ENCODE measurements at regions not wholly inside any gene's neighbourhood (a gene's known extent, or its start where the extent isn't known, plus 50 kb on each side); places are given as distances from the start of the nearest gene placed in this dataset.

GRCh38 chr5:124027441-124027840 lies 515.5 kb downstream of the CSNK1G3 start:
- Histone ChIP-seq H3K27me3 (replicated peaks in 1 of 7) (no peaks in the 10 kb centered on the region), H3K36me3 (no peaks in the 10 kb centered on the region), H3K9me3 (no peaks in the 10 kb centered on the region), H3K27ac (no peak overlapping the region), H3K4me3 (no peak overlapping the region), H3K4me1 (no peaks in the 10 kb centered on the region)
- no peak for DNase-seq
- TF ChIP-seq POLR2A (IDR thresholded peaks at IDR 0.05) = no peak
- TF ChIP-seq CTCF (IDR thresholded peaks at IDR 0.05 in 8 of 11, conservative IDR thresholded peaks at IDR 0.05 in 3 of 11) = no peak
- TF ChIP-seq POLR2AphosphoS5 (IDR thresholded peaks at IDR 0.05) = no peak
- 78 to 94% (median 81%) methylated on average over 3 of the region's 3 CpGs for WGBS, 5 donors
- intact Hi-C loops (cut with DNase I; ENCODE audit: low total_unique reads) = no loop called here

- no peak for TF ChIP-seq POLR2AphosphoS5 (IDR thresholded peaks at IDR 0.05)
- no peak for TF ChIP-seq CTCF (IDR thresholded peaks at IDR 0.05 in 8 of 11, conservative IDR thresholded peaks at IDR 0.05 in 3 of 11)
- no peak for TF ChIP-seq POLR2A (IDR thresholded peaks at IDR 0.05)
- H3K27me3 ChIP-seq (replicated peaks in 1 of 7) = no peaks in the 10 kb centered on the region
Observed at GRCh38 chr5:124025306-124025845, 513.4 kb downstream of the CSNK1G3 start.

GRCh38 chr5:124022966-124023365 lies 511.0 kb downstream of the CSNK1G3 start:
- 89 to 94% (median 91%) methylated on average over 3 of the region's 3 CpGs for WGBS, 5 donors
- H3K36me3 ChIP-seq = no peaks in the 10 kb centered on the region
- no peak overlapping the region for H3K4me3 ChIP-seq
- no peak for DNase-seq
- no peaks in the 10 kb centered on the region for H3K27me3 ChIP-seq (replicated peaks in 1 of 7)
- H3K9me3 ChIP-seq = peaks cover 0 to 28% (median 18%) of the 10 kb centered on the region in 8 donors
- TF ChIP-seq CTCF (IDR thresholded peaks at IDR 0.05 in 8 of 11, conservative IDR thresholded peaks at IDR 0.05 in 3 of 11) = no peak
- TF ChIP-seq POLR2A (IDR thresholded peaks at IDR 0.05) = no peak
- no peak for TF ChIP-seq POLR2AphosphoS5 (IDR thresholded peaks at IDR 0.05)
- H3K4me1 ChIP-seq = no peaks in the 10 kb centered on the region
- no peak overlapping the region for H3K27ac ChIP-seq
- intact Hi-C loops (cut with DNase I; ENCODE audit: low total_unique reads) = no loop called here

More at GRCh38 chr5:124025306-124025845, 513.4 kb downstream of the CSNK1G3 start:
- H3K27ac ChIP-seq = no peak overlapping the region
- WGBS, 5 donors = 48 to 80% (median 64%) methylated on average over 6 of the region's 6 CpGs
- no peak overlapping the region for H3K4me3 ChIP-seq
- intact Hi-C loops (cut with DNase I; ENCODE audit: low total_unique reads) = no loop called here
- peaks cover 0 to 9% (median 6%) of the 10 kb centered on the region in 8 donors for H3K9me3 ChIP-seq
- H3K4me1 ChIP-seq = no peaks in the 10 kb centered on the region
- H3K36me3 ChIP-seq = no peaks in the 10 kb centered on the region
- DNase-seq = no peak

- DNase-seq = no peak
- intact Hi-C loops (cut with DNase I; ENCODE audit: low total_unique reads) = no loop called here
- Histone ChIP-seq H3K27ac (no peak overlapping the region), H3K9me3 (peaks cover 0 to 28% (median 18%) of the 10 kb centered on the region in 8 donors), H3K4me3 (no peak overlapping the region), H3K27me3 (replicated peaks in 1 of 7) (no peaks in the 10 kb centered on the region), H3K4me1 (no peaks in the 10 kb centered on the region), H3K36me3 (no peaks in the 10 kb centered on the region)
- no peak for TF ChIP-seq POLR2A (IDR thresholded peaks at IDR 0.05)
- TF ChIP-seq CTCF (IDR thresholded peaks at IDR 0.05 in 8 of 11, conservative IDR thresholded peaks at IDR 0.05 in 3 of 11) = no peak
- TF ChIP-seq POLR2AphosphoS5 (IDR thresholded peaks at IDR 0.05) = no peak
- WGBS, 5 donors = 93 to 98% (median 97%) methylated on average over 1 of the region's 1 CpG
Observed at GRCh38 chr5:124021776-124022175, 509.8 kb downstream of the CSNK1G3 start.

All from spleen (tissue), 11 donors.